PFSK-1 (cell line): ENCODE measurements at regions not wholly inside any gene's neighbourhood (a gene's known extent, or its start where the extent isn't known, plus 50 kb on each side); places are given as distances from the start of the nearest gene placed in this dataset.

Source experiments
- FOXP2 ChIP-seq: optimal IDR thresholded peaks from 2 replicates; pipeline ENCODE3; 2011; ENCODE audit warnings: borderline replicate concordance, control low read depth, inconsistent platforms; ENCODE audit not compliant: insufficient read depth; ENCODE audit errors: extremely low read length, extremely low read depth
- POLR2AphosphoS5 ChIP-seq: IDR thresholded peaks from 2 replicates; pipeline ENCODE4 v1.6.1; 2012; ENCODE audit warnings: low read depth, mild to moderate bottlenecking, control low read depth, low read length, moderate library complexity
- REST ChIP-seq, 2 experiments: IDR thresholded peaks; 2 replicates each; pipeline versions ENCODE4 v1.6.1 to v1.8.0; 2011 to 2012; ENCODE audit warnings: low read depth in 2 of 2, low read length in 2 of 2, control low read depth in 1 of 2, inconsistent platforms in 1 of 2, mild to moderate bottlenecking in 1 of 2, moderate library complexity in 1 of 2; ENCODE audit not compliant: insufficient read depth in 1 of 2
- SIN3A ChIP-seq: IDR thresholded peaks from 2 replicates; pipeline ENCODE4 v1.6.1; 2012; ENCODE audit warnings: mild to moderate bottlenecking, low read length, moderate library complexity, borderline replicate concordance; ENCODE audit not compliant: insufficient read depth
- TAF1 ChIP-seq: IDR thresholded peaks from 2 replicates; pipeline ENCODE4 v1.6.1; 2012; ENCODE audit warnings: low read length, control low read depth, borderline replicate concordance; ENCODE audit not compliant: insufficient read depth

GRCh38 chr12:77537663-77538062, 293.0 kb upstream of the NAV3 start:
- TF ChIP-seq FOXP2 (no peak), TAF1 (no peak), POLR2AphosphoS5 (no peak), SIN3A (no peak), REST (IDR thresholded peaks at IDR 0.05; ENCODE audit: insufficient read depth in 1 of 2, low read depth in 2 of 2, low read length in 2 of 2) (no peak)

GRCh38 chr12:77535734-77536133, 295.0 kb upstream of the NAV3 start:
- no peak for TF ChIP-seq REST (IDR thresholded peaks at IDR 0.05; ENCODE audit: insufficient read depth in 1 of 2, low read depth in 2 of 2, low read length in 2 of 2)
- no peak for TF ChIP-seq POLR2AphosphoS5
- TF ChIP-seq TAF1 = no peak
- no peak for TF ChIP-seq SIN3A

- TF ChIP-seq TAF1 (no peak), POLR2AphosphoS5 (no peak), REST (IDR thresholded peaks at IDR 0.05; ENCODE audit: insufficient read depth in 1 of 2, low read depth in 2 of 2, low read length in 2 of 2) (no peak), SIN3A (no peak), FOXP2 (no peak)
These were observed 298.8 kb upstream of the NAV3 start for GRCh38 chr12:77531912-77532311.

GRCh38 chr12:77522247-77522646, 308.4 kb upstream of the NAV3 start:
- no peak for TF ChIP-seq REST (IDR thresholded peaks at IDR 0.05; ENCODE audit: insufficient read depth in 1 of 2, low read depth in 2 of 2, low read length in 2 of 2)
- TF ChIP-seq POLR2AphosphoS5 = no peak

GRCh38 chr12:77521508-77522115, 309.1 kb upstream of the NAV3 start:
- TF ChIP-seq FOXP2 (no peak), POLR2AphosphoS5 (no peak), REST (IDR thresholded peaks at IDR 0.05; ENCODE audit: insufficient read depth in 1 of 2, low read depth in 2 of 2, low read length in 2 of 2) (no peak), SIN3A (no peak), TAF1 (no peak)
